ENCODE measurements at regions not wholly inside any gene's neighbourhood (a gene's known extent, or its start where the extent isn't known, plus 50 kb on each side); places are given as distances from the start of the nearest gene placed in this dataset.

GRCh38 chr3:178283561-178283960 lies 252.7 kb upstream of the KCNMB2 start:
- in situ Hi-C loops (cut with HindIII; ENCODE audit: low sequenced_read_pairs) = no loop called here

GRCh38 chr3:178284181-178284580 lies 252.1 kb upstream of the KCNMB2 start:
- in situ Hi-C loops (cut with HindIII; ENCODE audit: low sequenced_read_pairs) = no loop called here

- in situ Hi-C loops (cut with HindIII; ENCODE audit: low sequenced_read_pairs) = no loop called here
These were observed 248.2 kb upstream of the KCNMB2 start for GRCh38 chr3:178288074-178288473.

GRCh38 chr3:178289544-178290160 lies 246.6 kb upstream of the KCNMB2 start:
- in situ Hi-C loops (cut with HindIII; ENCODE audit: low sequenced_read_pairs) = no loop called here

- in situ Hi-C loops (cut with HindIII; ENCODE audit: low sequenced_read_pairs) = no loop called here
These were observed 244.5 kb upstream of the KCNMB2 start for GRCh38 chr3:178291574-178292370.

GRCh38 chr3:178295292-178295912 lies 240.8 kb upstream of the KCNMB2 start:
- in situ Hi-C loops (cut with HindIII; ENCODE audit: low sequenced_read_pairs) = no loop called here

GRCh38 chr3:178297199-178297598 lies 239.0 kb upstream of the KCNMB2 start:
- in situ Hi-C loops (cut with HindIII; ENCODE audit: low sequenced_read_pairs) = no loop called here

- in situ Hi-C loops (cut with HindIII; ENCODE audit: low sequenced_read_pairs) = no loop called here
These were observed 238.5 kb upstream of the KCNMB2 start for GRCh38 chr3:178297740-178298139.

GRCh38 chr3:178300441-178300959 lies 235.7 kb upstream of the KCNMB2 start:
- in situ Hi-C loops (cut with HindIII; ENCODE audit: low sequenced_read_pairs) = no loop called here

GRCh38 chr3:178302966-178303930 lies 233.0 kb upstream of the KCNMB2 start:
- in situ Hi-C loops (cut with HindIII; ENCODE audit: low sequenced_read_pairs) = no loop called here

GRCh38 chr3:178304758-178305467 lies 231.3 kb upstream of the KCNMB2 start:
- in situ Hi-C loops (cut with HindIII; ENCODE audit: low sequenced_read_pairs) = no loop called here

GRCh38 chr3:178306432-178307115 lies 229.7 kb upstream of the KCNMB2 start:
- in situ Hi-C loops (cut with HindIII; ENCODE audit: low sequenced_read_pairs) = no loop called here

- in situ Hi-C loops (cut with HindIII; ENCODE audit: low sequenced_read_pairs) = no loop called here
These were observed 227.5 kb upstream of the KCNMB2 start for GRCh38 chr3:178308771-178309170.

GRCh38 chr3:178310949-178311348 lies 225.3 kb upstream of the KCNMB2 start:
- in situ Hi-C loops (cut with HindIII; ENCODE audit: low sequenced_read_pairs) = no loop called here

GRCh38 chr3:178313716-178314115 lies 222.5 kb upstream of the KCNMB2 start:
- in situ Hi-C loops (cut with HindIII; ENCODE audit: low sequenced_read_pairs) = no loop called here

- in situ Hi-C loops (cut with HindIII; ENCODE audit: low sequenced_read_pairs) = no loop called here
These were observed 217.9 kb upstream of the KCNMB2 start for GRCh38 chr3:178318340-178318739.

GRCh38 chr3:178318941-178319816 lies 217.1 kb upstream of the KCNMB2 start:
- in situ Hi-C loops (cut with HindIII; ENCODE audit: low sequenced_read_pairs) = no loop called here

Data from DLD1 (cell line).